Effector memory CD8-positive, alpha-beta T cell (primary cell): ENCODE measurements at regions not wholly inside any gene's neighbourhood (a gene's known extent, or its start where the extent isn't known, plus 50 kb on each side); places are given as distances from the start of the nearest gene placed in this dataset.
"Not testable (repeated sequence)": the region's sequence is repeated elsewhere in the genome, so short reads cannot be mapped to it uniquely, and the experiment has no call there.

Experiments used
- ATAC-seq: fragments of 150-1000 bp; cut with Tn5 transposase; replicated peaks from 2 replicates; pipeline ENCODE4 v1.10.0; 2021; ENCODE audit warnings: mild to moderate bottlenecking, moderate library complexity
- DNase-seq, 3 experiments: peaks; one replicate each; pipeline ENCODE4 v3.0.0; 2021
- H3K27ac Mint-ChIP-seq, 2 donors: one replicate each; pipeline ENCODE4 v1.8.0; 2022; ENCODE audit warnings: mild to moderate bottlenecking in 2 of 2, mixed read lengths in 2 of 2, moderate library complexity in 2 of 2
- H3K27me3 Mint-ChIP-seq, 2 donors: one replicate each; pipeline ENCODE4 v1.8.0; 2022; ENCODE audit warnings: mixed read lengths in 2 of 2
- H3K36me3 Mint-ChIP-seq: one replicate; pipeline ENCODE4 v1.8.0; 2022; ENCODE audit warnings: mild to moderate bottlenecking, moderate library complexity, mixed read lengths; ENCODE audit not compliant: insufficient read depth
- H3K4me1 Mint-ChIP-seq, 2 donors: one replicate each; pipeline ENCODE4 v1.8.0; 2022; ENCODE audit warnings: low read depth in 2 of 2, mixed read lengths in 2 of 2
- H3K4me3 Mint-ChIP-seq, 2 donors: one replicate each; pipeline ENCODE4 v1.8.0; 2022; ENCODE audit warnings: mild to moderate bottlenecking in 2 of 2, mixed read lengths in 2 of 2, moderate library complexity in 2 of 2
- H3K9me3 Mint-ChIP-seq, 2 donors: one replicate each; pipeline ENCODE4 v1.8.0; 2022; ENCODE audit warnings: mixed read lengths in 2 of 2

DNA sequence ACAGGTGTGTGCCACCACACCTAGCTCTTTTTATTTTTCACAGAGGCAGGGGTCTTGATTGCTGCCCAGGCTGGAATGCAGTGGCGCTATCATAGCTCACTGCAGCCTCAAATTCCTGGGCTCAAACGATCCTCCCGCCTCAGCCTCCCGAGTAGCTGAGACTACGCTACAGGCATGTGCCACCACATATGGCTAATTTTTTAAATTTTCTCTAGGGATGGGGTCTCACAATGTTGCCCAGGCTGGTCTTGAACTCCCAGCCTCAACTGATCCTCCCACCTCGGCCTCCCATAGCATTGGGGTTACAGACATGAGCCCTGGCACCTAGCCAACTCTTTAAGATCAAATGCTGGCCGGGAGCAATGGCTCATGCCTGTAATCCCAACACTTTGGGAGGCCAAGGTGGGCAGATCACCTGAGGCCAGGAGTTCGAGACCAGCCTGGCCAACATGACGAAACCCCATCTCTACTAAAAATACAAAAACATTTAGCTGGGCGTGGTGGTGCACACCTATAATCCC, 50.6 kb upstream of the MYL10 start:
- not testable (repeated sequence) for ATAC-seq, DNase-seq, H3K4me1 Mint-ChIP-seq, H3K9me3 Mint-ChIP-seq, H3K27ac Mint-ChIP-seq, H3K36me3 Mint-ChIP-seq, H3K4me3 Mint-ChIP-seq
- H3K27me3 Mint-ChIP-seq = peaks cover 6 to 16% of the 10 kb centered on the region in 2 donors

GRCh38 chr7:101680406-101681145, 51.5 kb upstream of the MYL10 start:
- DNase-seq = no peak
- no peak overlapping the region for H3K4me3 Mint-ChIP-seq
- no peak for ATAC-seq
- H3K4me1 Mint-ChIP-seq = no peaks in the 10 kb centered on the region
- H3K36me3 Mint-ChIP-seq = no peaks in the 10 kb centered on the region
- no peaks in the 10 kb centered on the region for H3K9me3 Mint-ChIP-seq
- H3K27ac Mint-ChIP-seq = no peak overlapping the region
- H3K27me3 Mint-ChIP-seq = peaks cover 6 to 16% of the 10 kb centered on the region in 2 donors

- no peak overlapping the region for H3K4me3 Mint-ChIP-seq
- H3K27me3 Mint-ChIP-seq = peaks cover 6 to 16% of the 10 kb centered on the region in 2 donors
- H3K27ac Mint-ChIP-seq = no peak overlapping the region
Measured at GRCh38 chr7:101681170-101682007, 52.3 kb upstream of the MYL10 start.

DNA sequence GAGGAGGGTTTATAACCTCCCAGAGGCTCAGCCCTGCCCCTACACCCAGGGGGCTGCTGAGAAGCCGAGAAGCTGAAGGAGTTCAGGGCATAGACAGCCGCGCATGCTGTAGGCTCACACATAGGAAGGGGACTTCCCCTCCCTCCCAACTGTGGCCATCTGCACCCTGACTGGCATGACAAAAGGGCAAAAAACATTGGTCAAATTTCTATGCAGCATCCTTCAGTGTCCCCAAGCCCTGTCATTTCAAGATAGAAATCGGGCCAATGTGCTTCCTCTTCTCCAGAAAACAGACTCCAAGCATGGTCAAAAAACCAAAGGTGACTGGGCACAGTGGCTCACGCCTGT, 55.9 kb upstream of the MYL10 start:
- Mint-ChIP-seq H3K4me3 (no peak overlapping the region), H3K27me3 (peaks cover 6 to 13% of the 10 kb centered on the region in 2 donors), H3K4me1 (peaks cover 0 to 3% of the 10 kb centered on the region in 2 donors), H3K27ac (no peak overlapping the region), H3K36me3 (no peaks in the 10 kb centered on the region), H3K9me3 (no peaks in the 10 kb centered on the region)
- ATAC-seq (no peak), DNase-seq (no peak)

More at GRCh38 chr7:101681170-101682007, 52.3 kb upstream of the MYL10 start:
- no peaks in the 10 kb centered on the region for H3K4me1 Mint-ChIP-seq
- H3K9me3 Mint-ChIP-seq = no peaks in the 10 kb centered on the region
- ATAC-seq (no peak), DNase-seq (no peak)
- no peaks in the 10 kb centered on the region for H3K36me3 Mint-ChIP-seq

DNA sequence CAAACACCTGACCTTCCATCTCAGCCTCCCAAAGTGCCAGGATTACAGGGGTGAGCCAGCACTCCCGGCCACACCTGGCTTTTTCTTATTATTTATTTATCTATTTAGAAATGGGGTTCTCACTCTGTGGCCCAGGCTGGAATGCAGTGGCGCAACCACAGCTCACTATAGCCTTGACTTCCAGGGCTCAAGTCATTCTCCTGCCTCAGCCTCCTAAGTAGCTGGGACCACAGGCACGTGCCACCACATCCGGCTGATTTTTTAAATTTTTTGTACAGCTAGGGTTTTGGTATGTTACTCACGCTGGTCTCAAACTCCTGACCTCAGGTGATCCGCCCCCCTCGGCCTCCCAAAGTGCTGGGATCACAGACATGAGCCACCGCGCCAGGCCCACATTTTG, 56.9 kb upstream of the MYL10 start:
- Mint-ChIP-seq H3K4me3 (no peak overlapping the region), H3K4me1 (peaks cover 0 to 3% of the 10 kb centered on the region in 2 donors), H3K9me3 (no peaks in the 10 kb centered on the region), H3K27me3 (peaks cover 6 to 13% of the 10 kb centered on the region in 2 donors), H3K27ac (no peak overlapping the region), H3K36me3 (no peaks in the 10 kb centered on the region)
- ATAC-seq (no peak), DNase-seq (no peak)

DNA sequence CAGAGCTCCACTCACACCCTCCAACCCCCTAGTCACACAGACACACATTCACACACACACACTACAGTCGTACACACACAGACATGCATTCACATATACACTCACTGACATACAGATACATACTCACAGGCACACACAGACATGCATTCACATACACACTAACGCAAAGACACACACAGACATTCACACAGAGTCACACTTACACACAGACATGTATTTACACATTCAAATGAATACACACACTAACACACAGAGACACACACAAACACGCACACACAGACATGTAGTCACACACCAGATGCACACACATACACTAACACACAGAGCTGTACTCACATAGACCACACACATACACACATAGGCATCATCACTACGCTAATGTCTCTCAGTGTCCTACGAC, 58.0 kb upstream of the MYL10 start:
- no peak overlapping the region for H3K27ac Mint-ChIP-seq
- no peaks in the 10 kb centered on the region for H3K36me3 Mint-ChIP-seq
- H3K4me3 Mint-ChIP-seq = no peak overlapping the region
- no peaks in the 10 kb centered on the region for H3K9me3 Mint-ChIP-seq
- ATAC-seq (no peak), DNase-seq (no peak)
- H3K4me1 Mint-ChIP-seq = peaks cover 0 to 3% of the 10 kb centered on the region in 2 donors
- peaks cover 6 to 13% of the 10 kb centered on the region in 2 donors for H3K27me3 Mint-ChIP-seq

DNA sequence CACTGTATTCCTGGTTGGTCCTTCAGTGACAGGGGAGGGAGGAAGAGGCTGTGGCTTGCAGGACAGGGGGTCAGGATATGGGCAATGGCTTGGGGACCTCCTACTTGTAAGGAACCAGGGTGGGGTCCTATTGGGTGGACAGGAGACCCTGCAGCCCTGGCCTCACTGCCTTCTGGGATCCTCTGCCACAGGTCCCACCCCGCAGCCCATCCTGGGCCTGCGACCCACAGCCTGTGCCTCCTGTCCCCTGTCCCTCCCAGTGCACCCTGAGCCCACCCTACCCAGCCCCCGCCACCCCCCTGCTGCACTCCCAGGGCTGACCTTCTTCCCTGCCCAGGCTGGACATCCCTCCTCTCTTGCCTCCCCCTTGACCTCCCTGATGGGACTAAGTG, 58.7 kb upstream of the MYL10 start:
- ATAC-seq (no peak), DNase-seq (no peak)
- H3K9me3 Mint-ChIP-seq = no peaks in the 10 kb centered on the region
- no peak overlapping the region for H3K4me3 Mint-ChIP-seq
- H3K4me1 Mint-ChIP-seq = peaks cover 0 to 3% of the 10 kb centered on the region in 2 donors
- peaks cover 6 to 13% of the 10 kb centered on the region in 2 donors for H3K27me3 Mint-ChIP-seq
- no peak overlapping the region for H3K27ac Mint-ChIP-seq
- no peaks in the 10 kb centered on the region for H3K36me3 Mint-ChIP-seq

- Mint-ChIP-seq H3K36me3 (no peaks in the 10 kb centered on the region), H3K27ac (peak overlapping the region in 1 of 2 donors; percentile 15), H3K9me3 (no peaks in the 10 kb centered on the region), H3K4me3 (no peak overlapping the region), H3K4me1 (peaks cover 0 to 3% of the 10 kb centered on the region in 2 donors), H3K27me3 (peaks cover 6 to 13% of the 10 kb centered on the region in 2 donors)
- ATAC-seq (peak; percentile 88), DNase-seq (peak; percentile 77 to 81 (median 78))
Measured at GRCh38 chr7:101688183-101688831, 59.2 kb upstream of the MYL10 start.

GRCh38 chr7:101688995-101689907, 60.2 kb upstream of the MYL10 start:
- DNase-seq = no peak
- peaks cover 0 to 3% of the 10 kb centered on the region in 2 donors for H3K4me1 Mint-ChIP-seq
- no peak overlapping the region for H3K4me3 Mint-ChIP-seq
- no peak for ATAC-seq
- peaks cover 6 to 13% of the 10 kb centered on the region in 2 donors for H3K27me3 Mint-ChIP-seq
- peak overlapping the region in 1 of 2 donors; percentile 15 for H3K27ac Mint-ChIP-seq
- H3K9me3 Mint-ChIP-seq = no peaks in the 10 kb centered on the region
- H3K36me3 Mint-ChIP-seq = no peaks in the 10 kb centered on the region

- H3K36me3 Mint-ChIP-seq = no peaks in the 10 kb centered on the region
- H3K4me3 Mint-ChIP-seq = no peak overlapping the region
- no peak overlapping the region for H3K27ac Mint-ChIP-seq
- ATAC-seq (no peak), DNase-seq (no peak)
- peaks cover 0 to 3% of the 10 kb centered on the region in 2 donors for H3K4me1 Mint-ChIP-seq
- H3K27me3 Mint-ChIP-seq = peaks cover 6 to 13% of the 10 kb centered on the region in 2 donors
- no peaks in the 10 kb centered on the region for H3K9me3 Mint-ChIP-seq
Measured at GRCh38 chr7:101690061-101690460, 61.0 kb upstream of the MYL10 start.

GRCh38 chr7:101691822-101692384, 62.8 kb upstream of the MYL10 start:
- ATAC-seq (no peak), DNase-seq (no peak)
- no peaks in the 10 kb centered on the region for H3K9me3 Mint-ChIP-seq
- no peak overlapping the region for H3K27ac Mint-ChIP-seq
- H3K36me3 Mint-ChIP-seq = no peaks in the 10 kb centered on the region
- peaks cover 0 to 3% of the 10 kb centered on the region in 2 donors for H3K4me1 Mint-ChIP-seq
- H3K27me3 Mint-ChIP-seq = peaks cover 5 to 23% of the 10 kb centered on the region in 2 donors
- no peak overlapping the region for H3K4me3 Mint-ChIP-seq

DNA sequence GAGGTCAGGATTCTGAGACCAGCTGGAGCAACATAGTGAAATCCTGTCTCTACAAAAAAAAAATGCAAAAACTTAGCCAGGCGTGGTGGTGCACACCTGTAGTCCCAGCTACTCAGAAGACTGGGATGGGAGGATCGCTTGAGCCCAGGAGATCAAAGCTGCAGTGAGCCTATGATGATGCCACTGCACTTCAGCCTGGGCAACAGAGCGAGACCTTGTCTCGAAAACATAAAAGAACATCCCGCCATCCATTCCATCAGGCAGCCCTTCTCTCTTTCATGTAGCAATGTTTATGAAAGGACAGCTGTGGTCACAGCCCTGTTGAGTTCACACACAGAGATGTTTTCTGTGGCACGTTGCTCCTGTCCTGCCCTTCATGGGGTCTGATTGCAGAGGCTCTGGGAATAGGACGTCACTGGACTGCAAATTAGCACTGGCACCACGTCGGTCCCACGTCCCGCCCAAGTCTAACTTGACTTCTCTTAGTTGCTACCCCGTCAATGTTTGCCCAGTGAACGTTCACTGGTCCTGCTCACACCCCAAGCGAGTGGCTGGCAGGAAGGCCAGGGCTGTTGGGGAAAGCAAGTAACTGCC, 64.5 kb upstream of the MYL10 start:
- H3K27ac Mint-ChIP-seq = no peak overlapping the region
- H3K4me1 Mint-ChIP-seq = peaks cover 0 to 2% of the 10 kb centered on the region in 2 donors
- peaks cover 0 to 27% of the 10 kb centered on the region in 2 donors for H3K27me3 Mint-ChIP-seq
- H3K36me3 Mint-ChIP-seq = no peaks in the 10 kb centered on the region
- no peaks in the 10 kb centered on the region for H3K9me3 Mint-ChIP-seq
- DNase-seq (no peak), ATAC-seq (no peak)
- H3K4me3 Mint-ChIP-seq = no peak overlapping the region
